DND-41 (cell line): ENCODE measurements at regions not wholly inside any gene's neighbourhood (a gene's known extent, or its start where the extent isn't known, plus 50 kb on each side); places are given as distances from the start of the nearest gene placed in this dataset.

Experiments
- ATAC-seq: fragments of 200-7000 bp; cut with Tn5 transposase; 3 replicates; pipeline ENCODE4 v1.9.1; 2021; ENCODE audit warnings: low read depth; ENCODE audit not compliant: insufficient read depth
- DNase-seq: peaks from one replicate; pipeline ENCODE4 v3.0.0-alpha.2; 2020
- H2AFZ ChIP-seq: 2 replicates; pipeline ENCODE4 v1.6.0; 2012; ENCODE audit warnings: low read depth, low read length
- H3K27ac ChIP-seq: 2 replicates; pipeline ENCODE4 v1.5.1; 2012; ENCODE audit warnings: low read length, inconsistent platforms
- H3K27me3 ChIP-seq: fragments of 200-600 bp; sonication (generic); 2 replicates; pipeline ENCODE4 v1.6.0; 2012; ENCODE audit warnings: low read length, mild to moderate bottlenecking, inconsistent platforms; ENCODE audit not compliant: insufficient read depth, poor library complexity
- H3K36me3 ChIP-seq: 2 replicates; pipeline ENCODE4 v1.5.1; 2012; ENCODE audit warnings: low read length, inconsistent platforms; ENCODE audit not compliant: insufficient read depth
- H3K4me1 ChIP-seq: 2 replicates; pipeline ENCODE4 v1.5.1; 2012; ENCODE audit warnings: mild to moderate bottlenecking, low read length; ENCODE audit not compliant: insufficient read depth
- H3K4me2 ChIP-seq: 2 replicates; pipeline ENCODE4 v1.6.0; 2012; ENCODE audit warnings: mild to moderate bottlenecking, moderate library complexity, low read length, inconsistent platforms; ENCODE audit not compliant: insufficient read depth
- H3K4me3 ChIP-seq, 2 experiments: fragments of 200-600 bp in 1 of 2; shearing (Covaris generic) in 1 of 2; 2 replicates each; pipeline ENCODE4 v1.5.1; 2012 to 2016; ENCODE audit warnings: inconsistent platforms in 2 of 2, low read length in 2 of 2, mild to moderate bottlenecking in 2 of 2, low read depth in 1 of 2, moderate library complexity in 1 of 2
- H3K79me2 ChIP-seq: 2 replicates; pipeline ENCODE4 v1.6.0; 2012; ENCODE audit warnings: low read length, inconsistent platforms; ENCODE audit not compliant: insufficient read depth
- H3K9ac ChIP-seq: 2 replicates; pipeline ENCODE4 v1.6.0; 2012; ENCODE audit warnings: low read depth, mild to moderate bottlenecking, inconsistent platforms, low read length, moderate library complexity
- H3K9me3 ChIP-seq: 2 replicates; pipeline ENCODE4 v1.5.1; 2012; ENCODE audit warnings: low read length, moderate library complexity, mild to moderate bottlenecking, inconsistent platforms; ENCODE audit not compliant: insufficient read depth, severe bottlenecking
- H4K20me1 ChIP-seq: 2 replicates; pipeline ENCODE4 v1.6.0; 2012; ENCODE audit warnings: low read length; ENCODE audit not compliant: insufficient read depth
- CTCF ChIP-seq: IDR thresholded peaks from 2 replicates; pipeline ENCODE4 v1.5.1; 2012; ENCODE audit warnings: borderline replicate concordance, low read length, moderate library complexity, mild to moderate bottlenecking; ENCODE audit not compliant: poor library complexity, severe bottlenecking; ENCODE audit errors: extremely low read depth
- EZH2 ChIP-seq: IDR thresholded peaks from 3 replicates; pipeline ENCODE4 v1.6.1; 2012; ENCODE audit warnings: borderline replicate concordance, low read depth, mild to moderate bottlenecking, moderate library complexity, low read length, inconsistent platforms; ENCODE audit not compliant: severe bottlenecking

GRCh38 chr2:18436503-18437005 lies 123.9 kb downstream of the RDH14 start:
- no peak overlapping the region for H3K4me2 ChIP-seq

DNA sequence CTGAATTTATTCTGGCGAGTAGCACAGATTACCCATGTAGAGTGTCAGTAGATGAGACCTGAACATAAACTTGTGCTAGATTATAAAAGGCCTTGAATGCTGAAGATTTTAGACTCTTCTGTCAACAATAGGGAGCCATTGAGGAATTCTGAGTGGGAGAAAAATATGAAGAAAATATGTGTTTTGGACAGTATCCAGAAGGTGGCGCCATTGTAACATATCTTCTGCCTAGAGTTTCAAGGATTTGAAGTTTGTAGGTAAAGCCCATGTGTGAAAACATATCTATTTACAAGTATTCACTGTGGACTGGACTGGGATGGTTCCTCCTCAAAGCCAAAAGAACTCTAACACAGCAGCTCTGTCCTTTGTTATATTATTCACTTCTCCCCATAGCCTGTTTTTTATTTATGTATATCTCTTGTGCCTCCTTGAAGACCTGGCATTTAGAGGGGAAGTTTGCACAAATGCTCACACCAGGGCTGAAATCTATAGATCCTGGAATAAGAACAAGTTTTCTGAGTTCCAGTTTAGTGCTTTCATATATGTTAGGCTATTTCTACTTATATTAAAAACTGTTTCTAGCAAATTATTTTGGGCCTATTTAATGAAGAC lies 124.9 kb downstream of the RDH14 start:
- no peak for TF ChIP-seq EZH2
- TF ChIP-seq CTCF: peak; percentile 75
- peak; percentile 11 for DNase-seq
- H3K27ac ChIP-seq: no peak overlapping the region
- no peak overlapping the region for H3K4me2 ChIP-seq
- H2AFZ ChIP-seq: no peak overlapping the region
- no peaks in the 10 kb centered on the region for H3K79me2 ChIP-seq
- ATAC-seq: 0 out of 3 replicates have a peak, but pooled peaks have one; percentile 29
- no peaks in the 10 kb centered on the region for H4K20me1 ChIP-seq
- no peak overlapping the region for H3K9ac ChIP-seq
- H3K9me3 ChIP-seq: no peaks in the 10 kb centered on the region
- no peaks in the 10 kb centered on the region for H3K4me1 ChIP-seq
- no peaks in the 10 kb centered on the region for H3K27me3 ChIP-seq
- H3K36me3 ChIP-seq: no peaks in the 10 kb centered on the region
- H3K4me3 ChIP-seq: no peak overlapping the region

More at GRCh38 chr2:18436503-18437005, 123.9 kb downstream of the RDH14 start:
- Histone ChIP-seq H3K4me3 (no peak overlapping the region), H3K27ac (no peak overlapping the region), H3K9ac (no peak overlapping the region), H2AFZ (no peak overlapping the region), H3K79me2 (no peaks in the 10 kb centered on the region), H3K4me1 (no peaks in the 10 kb centered on the region), H3K9me3 (no peaks in the 10 kb centered on the region), H3K27me3 (no peaks in the 10 kb centered on the region), H4K20me1 (no peaks in the 10 kb centered on the region), H3K36me3 (no peaks in the 10 kb centered on the region)
- TF ChIP-seq CTCF (no peak), EZH2 (no peak)
- no peak for DNase-seq
- no peak for ATAC-seq

GRCh38 chr2:18433872-18434271 lies 126.6 kb downstream of the RDH14 start:
- Histone ChIP-seq H3K4me2 (no peak overlapping the region), H3K27ac (no peak overlapping the region), H3K27me3 (no peaks in the 10 kb centered on the region), H3K79me2 (no peaks in the 10 kb centered on the region), H4K20me1 (no peaks in the 10 kb centered on the region), H3K9me3 (no peaks in the 10 kb centered on the region), H3K36me3 (no peaks in the 10 kb centered on the region), H3K4me3 (no peak overlapping the region), H3K9ac (no peak overlapping the region), H3K4me1 (no peaks in the 10 kb centered on the region), H2AFZ (no peak overlapping the region)
- ATAC-seq (no peak), DNase-seq (no peak)
- TF ChIP-seq CTCF (no peak), EZH2 (no peak)
